ENCODE measurements at regions not wholly inside any gene's neighbourhood (a gene's known extent, or its start where the extent isn't known, plus 50 kb on each side); places are given as distances from the start of the nearest gene placed in this dataset.
"Not testable (repeated sequence)": the region's sequence is repeated elsewhere in the genome, so short reads cannot be mapped to it uniquely, and the experiment has no call there.

GRCh38 chr2:64250063-64250462 lies 105.8 kb upstream of the PELI1 start:
- H3K27me3 ChIP-seq (ENCODE audit: insufficient read depth, low read length, poor library complexity): no peaks in the 10 kb centered on the region
- peaks cover 5% of the 10 kb centered on the region for H3K4me1 ChIP-seq (ENCODE audit: control insufficient read depth, low read depth, low read length)
- H3K27ac ChIP-seq (ENCODE audit: low read depth, low read length): no peak overlapping the region
- H3K18ac ChIP-seq (ENCODE audit: low read length): no peak overlapping the region
- H2BK5ac ChIP-seq (ENCODE audit: low read length): no peak overlapping the region
- peaks cover 15% of the 10 kb centered on the region for H3K79me2 ChIP-seq (ENCODE audit: control insufficient read depth, insufficient read depth, low read length)
- H3K56ac ChIP-seq (ENCODE audit: low read length): no peak overlapping the region
- H3K79me1 ChIP-seq (ENCODE audit: low read length): peaks cover 10% of the 10 kb centered on the region
- no peak overlapping the region for H3K4me2 ChIP-seq (ENCODE audit: low read length)
- no peak overlapping the region for H2BK120ac ChIP-seq (ENCODE audit: low read depth, low read length)
- WGBS (ENCODE audit: extremely low coverage, insufficient coverage, low lambda C conversion rate): no CpG with 5 or more reads among the region's 2 CpGs
- H4K5ac ChIP-seq (ENCODE audit: low read length): no peak overlapping the region
- DNase-seq: no peak
- peak overlapping the region; percentile 94 for H2AK5ac ChIP-seq (ENCODE audit: low read length)
- H3K4me3 ChIP-seq (ENCODE audit: low read length): no peak overlapping the region
- no peak overlapping the region for H3K23ac ChIP-seq (ENCODE audit: low read length)
- H4K8ac ChIP-seq (ENCODE audit: low read depth, low read length): no peak overlapping the region
- H3K4ac ChIP-seq (ENCODE audit: low read depth, low read length): no peak overlapping the region
- H3K36me3 ChIP-seq (ENCODE audit: control insufficient read depth, insufficient read depth, low read length): no peaks in the 10 kb centered on the region
- H3K9ac ChIP-seq (ENCODE audit: low read length): no peak overlapping the region
- no peak overlapping the region for H2BK15ac ChIP-seq (replicated peaks; ENCODE audit: low read depth)

GRCh38 chr2:64250751-64251423 lies 106.7 kb upstream of the PELI1 start:
- Histone ChIP-seq H2BK120ac (ENCODE audit: low read depth, low read length) (no peak overlapping the region), H3K23ac (ENCODE audit: low read length) (no peak overlapping the region), H2BK5ac (ENCODE audit: low read length) (no peak overlapping the region), H3K4ac (ENCODE audit: low read depth, low read length) (peak overlapping the region; percentile 25), H2AK5ac (ENCODE audit: low read length) (peak overlapping the region; percentile 94), H3K79me1 (ENCODE audit: low read length) (peaks cover 10% of the 10 kb centered on the region), H3K27me3 (ENCODE audit: insufficient read depth, low read length, poor library complexity) (no peaks in the 10 kb centered on the region), H3K4me1 (ENCODE audit: control insufficient read depth, low read depth, low read length) (peaks cover 4% of the 10 kb centered on the region), H3K56ac (ENCODE audit: low read length) (peak overlapping the region; percentile 9), H3K18ac (ENCODE audit: low read length) (no peak overlapping the region), H3K36me3 (ENCODE audit: control insufficient read depth, insufficient read depth, low read length) (no peaks in the 10 kb centered on the region), H3K79me2 (ENCODE audit: control insufficient read depth, insufficient read depth, low read length) (peaks cover 15% of the 10 kb centered on the region), H3K4me3 (ENCODE audit: low read length) (no peak overlapping the region), H3K4me2 (ENCODE audit: low read length) (no peak overlapping the region), H4K5ac (ENCODE audit: low read length) (no peak overlapping the region), H2BK15ac (replicated peaks; ENCODE audit: low read depth) (no peak overlapping the region), H3K27ac (ENCODE audit: low read depth, low read length) (no peak overlapping the region), H3K9ac (ENCODE audit: low read length) (no peak overlapping the region), H4K8ac (ENCODE audit: low read depth, low read length) (no peak overlapping the region)
- DNase-seq: peak; percentile 55
- WGBS (ENCODE audit: extremely low coverage, insufficient coverage, low lambda C conversion rate): no CpG with 5 or more reads among the region's 7 CpGs

GRCh38 chr2:64251497-64252250 lies 107.5 kb upstream of the PELI1 start:
- no peak overlapping the region for H4K8ac ChIP-seq (ENCODE audit: low read depth, low read length)
- no peak overlapping the region for H2BK15ac ChIP-seq (replicated peaks; ENCODE audit: low read depth)
- no CpG with 5 or more reads among the region's 5 CpGs for WGBS (ENCODE audit: extremely low coverage, insufficient coverage, low lambda C conversion rate)
- no peak overlapping the region for H3K56ac ChIP-seq (ENCODE audit: low read length)
- peak overlapping the region; percentile 41 for H3K18ac ChIP-seq (ENCODE audit: low read length)
- peak; percentile 89 for DNase-seq
- no peak overlapping the region for H2AK5ac ChIP-seq (ENCODE audit: low read length)
- H3K27ac ChIP-seq (ENCODE audit: low read depth, low read length): peak overlapping the region; percentile 24
- H3K9ac ChIP-seq (ENCODE audit: low read length): no peak overlapping the region
- H3K27me3 ChIP-seq (ENCODE audit: insufficient read depth, low read length, poor library complexity): no peaks in the 10 kb centered on the region
- no peak overlapping the region for H3K4ac ChIP-seq (ENCODE audit: low read depth, low read length)
- peaks cover 4% of the 10 kb centered on the region for H3K4me1 ChIP-seq (ENCODE audit: control insufficient read depth, low read depth, low read length)
- H3K4me2 ChIP-seq (ENCODE audit: low read length): no peak overlapping the region
- H4K5ac ChIP-seq (ENCODE audit: low read length): no peak overlapping the region
- H2BK5ac ChIP-seq (ENCODE audit: low read length): no peak overlapping the region
- no peak overlapping the region for H2BK120ac ChIP-seq (ENCODE audit: low read depth, low read length)
- no peaks in the 10 kb centered on the region for H3K36me3 ChIP-seq (ENCODE audit: control insufficient read depth, insufficient read depth, low read length)
- peaks cover 10% of the 10 kb centered on the region for H3K79me1 ChIP-seq (ENCODE audit: low read length)
- H3K79me2 ChIP-seq (ENCODE audit: control insufficient read depth, insufficient read depth, low read length): peaks cover 17% of the 10 kb centered on the region
- no peak overlapping the region for H3K23ac ChIP-seq (ENCODE audit: low read length)
- no peak overlapping the region for H3K4me3 ChIP-seq (ENCODE audit: low read length)

- not testable (repeated sequence) for H4K5ac ChIP-seq (ENCODE audit: low read length); H3K36me3 ChIP-seq (ENCODE audit: control insufficient read depth, insufficient read depth, low read length); H3K27me3 ChIP-seq (ENCODE audit: insufficient read depth, low read length, poor library complexity)
These were observed 108.2 kb upstream of the PELI1 start for GRCh38 chr2:64252251-64252978.

GRCh38 chr2:64253421-64253820 lies 109.2 kb upstream of the PELI1 start:
- not testable (repeated sequence) for H2BK5ac ChIP-seq (ENCODE audit: low read length); H4K8ac ChIP-seq (ENCODE audit: low read depth, low read length); H2AK5ac ChIP-seq (ENCODE audit: low read length); H4K5ac ChIP-seq (ENCODE audit: low read length); H3K4me1 ChIP-seq (ENCODE audit: control insufficient read depth, low read depth, low read length); H3K27me3 ChIP-seq (ENCODE audit: insufficient read depth, low read length, poor library complexity); H3K23ac ChIP-seq (ENCODE audit: low read length); H2BK15ac ChIP-seq (replicated peaks; ENCODE audit: low read depth); DNase-seq; H2BK120ac ChIP-seq (ENCODE audit: low read depth, low read length); H3K4me2 ChIP-seq (ENCODE audit: low read length); H3K4ac ChIP-seq (ENCODE audit: low read depth, low read length); H3K79me1 ChIP-seq (ENCODE audit: low read length); H3K36me3 ChIP-seq (ENCODE audit: control insufficient read depth, insufficient read depth, low read length)
- Histone ChIP-seq H3K56ac (ENCODE audit: low read length) (peak overlapping the region; percentile 88), H3K9ac (ENCODE audit: low read length) (peak overlapping the region; percentile 83), H3K79me2 (ENCODE audit: control insufficient read depth, insufficient read depth, low read length) (peaks cover 24% of the 10 kb centered on the region), H3K27ac (ENCODE audit: low read depth, low read length) (peak overlapping the region; percentile 81), H3K18ac (ENCODE audit: low read length) (peak overlapping the region; percentile 69), H3K4me3 (ENCODE audit: low read length) (peak overlapping the region; percentile 40)
- WGBS (ENCODE audit: extremely low coverage, insufficient coverage, low lambda C conversion rate): no CpG with 5 or more reads among the region's 9 CpGs

More at GRCh38 chr2:64252251-64252978, 108.2 kb upstream of the PELI1 start:
- Histone ChIP-seq H3K9ac (ENCODE audit: low read length) (peak overlapping the region; percentile 83), H3K79me2 (ENCODE audit: control insufficient read depth, insufficient read depth, low read length) (peaks cover 17% of the 10 kb centered on the region), H3K56ac (ENCODE audit: low read length) (peak overlapping the region; percentile 88)
- not testable (repeated sequence) for H3K79me1 ChIP-seq (ENCODE audit: low read length); H2BK120ac ChIP-seq (ENCODE audit: low read depth, low read length); H3K27ac ChIP-seq (ENCODE audit: low read depth, low read length); H2BK5ac ChIP-seq (ENCODE audit: low read length); H2BK15ac ChIP-seq (replicated peaks; ENCODE audit: low read depth); H3K4ac ChIP-seq (ENCODE audit: low read depth, low read length); H4K8ac ChIP-seq (ENCODE audit: low read depth, low read length); H3K23ac ChIP-seq (ENCODE audit: low read length); H3K4me3 ChIP-seq (ENCODE audit: low read length); H2AK5ac ChIP-seq (ENCODE audit: low read length); H3K4me1 ChIP-seq (ENCODE audit: control insufficient read depth, low read depth, low read length); H3K18ac ChIP-seq (ENCODE audit: low read length); H3K4me2 ChIP-seq (ENCODE audit: low read length)
- no CpG with 5 or more reads among the region's 11 CpGs for WGBS (ENCODE audit: extremely low coverage, insufficient coverage, low lambda C conversion rate)
- peak; percentile 40 for DNase-seq
